ENCODE measurements at regions not wholly inside any gene's neighbourhood (a gene's known extent, or its start where the extent isn't known, plus 50 kb on each side); places are given as distances from the start of the nearest gene placed in this dataset.

DNA sequence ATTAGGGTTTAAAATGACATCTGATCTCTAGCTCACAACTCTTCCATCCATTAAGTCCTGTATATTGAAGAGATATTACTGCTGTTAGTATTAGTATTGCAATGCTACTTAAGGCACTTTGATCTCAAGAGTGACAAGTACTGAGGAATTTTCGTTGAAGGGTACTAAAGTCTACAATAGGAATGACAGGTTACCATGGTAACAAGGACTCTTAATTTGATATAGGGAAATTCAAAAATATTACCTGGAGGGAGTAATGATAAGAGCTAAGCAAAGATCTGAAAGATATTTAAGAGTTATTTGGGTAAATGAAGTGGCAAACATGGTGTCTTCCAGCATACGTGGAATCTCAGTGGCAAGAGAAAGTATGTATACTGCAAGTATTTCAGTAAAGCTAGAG is 518.0 kb upstream of the SLC35B3 start:
- TF ChIP-seq GATA2 (IDR thresholded peaks at IDR 0.05; ENCODE audit: low read depth, low read length) (no peak), GATA3 (IDR thresholded peaks at IDR 0.05; ENCODE audit: low read depth, low read length) (no peak)

Measured in SH-SY5Y (cell line).